ENCODE measurements at regions not wholly inside any gene's neighbourhood (a gene's known extent, or its start where the extent isn't known, plus 50 kb on each side); places are given as distances from the start of the nearest gene placed in this dataset.

DNA sequence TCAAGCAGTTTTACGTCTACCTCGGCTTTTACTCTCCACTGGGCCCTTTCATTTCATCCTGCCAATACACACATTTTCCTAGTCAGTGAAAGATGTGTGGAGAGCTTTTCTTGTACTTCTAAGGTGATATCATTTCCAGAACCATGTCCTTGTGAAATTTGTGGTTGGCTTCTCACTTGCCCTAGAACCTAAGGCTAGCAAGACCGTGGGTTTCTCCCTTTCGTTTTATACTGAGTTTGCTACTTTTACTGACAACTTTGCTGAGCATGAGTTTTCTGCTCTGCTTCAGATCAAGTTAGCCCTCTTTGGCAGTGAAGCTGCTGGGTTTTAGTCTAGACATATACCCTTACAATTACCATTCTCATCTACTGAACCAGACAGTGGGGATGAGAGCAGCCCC is 95.7 kb upstream of the FRMPD4 start:
- Histone ChIP-seq H3K9me3 (no peaks in the 10 kb centered on the region), H3K4me1 (ENCODE audit: control insufficient read depth in 1 of 2, insufficient read depth in 1 of 2, low read depth in 1 of 2, low read length in 1 of 2) (no peaks in the 10 kb centered on the region), H3K36me3 (no peaks in the 10 kb centered on the region), H3K27me3 (no peaks in the 10 kb centered on the region), H3K27ac (no peak overlapping the region), H3K4me3 (ENCODE audit: low read depth in 1 of 2, low read length in 1 of 2) (no peak overlapping the region)
- no peak for TF ChIP-seq CTCF (IDR thresholded peaks at IDR 0.05)

DNA sequence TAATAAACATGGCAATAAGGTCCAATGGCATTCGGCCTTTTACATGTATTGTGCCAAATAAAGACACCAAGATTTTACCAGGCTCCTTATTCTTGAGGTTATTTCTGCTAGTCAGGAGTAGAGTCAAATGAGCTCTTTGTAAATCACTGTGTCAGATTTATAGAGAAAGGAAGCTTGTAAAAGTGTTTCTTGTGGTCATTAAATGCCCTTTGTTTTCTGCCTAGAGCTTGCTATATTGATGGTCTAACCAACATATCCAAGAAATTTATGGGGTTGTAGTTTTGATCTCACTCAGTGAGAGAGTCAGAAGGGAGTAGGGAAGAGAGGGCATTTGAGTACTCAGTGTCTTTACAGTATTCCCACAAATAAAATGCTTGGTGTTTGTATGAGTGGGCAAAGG is 86.2 kb upstream of the FRMPD4 start:
- no peaks in the 10 kb centered on the region for H3K4me1 ChIP-seq (ENCODE audit: control insufficient read depth in 1 of 2, insufficient read depth in 1 of 2, low read depth in 1 of 2, low read length in 1 of 2)
- H3K36me3 ChIP-seq = no peaks in the 10 kb centered on the region
- TF ChIP-seq CTCF (IDR thresholded peaks at IDR 0.05) = no peak
- no peaks in the 10 kb centered on the region for H3K9me3 ChIP-seq
- H3K27ac ChIP-seq = no peak overlapping the region
- no peak overlapping the region for H3K4me3 ChIP-seq (ENCODE audit: low read depth in 1 of 2, low read length in 1 of 2)
- H3K27me3 ChIP-seq = no peaks in the 10 kb centered on the region

GRCh38 chrX:12058087-12058486 is 80.2 kb upstream of the FRMPD4 start:
- TF ChIP-seq CTCF (IDR thresholded peaks at IDR 0.05) = no peak
- no peaks in the 10 kb centered on the region for H3K27me3 ChIP-seq
- no peak overlapping the region for H3K4me3 ChIP-seq (ENCODE audit: low read depth in 1 of 2, low read length in 1 of 2)
- no peaks in the 10 kb centered on the region for H3K4me1 ChIP-seq (ENCODE audit: control insufficient read depth in 1 of 2, insufficient read depth in 1 of 2, low read depth in 1 of 2, low read length in 1 of 2)
- H3K9me3 ChIP-seq = no peaks in the 10 kb centered on the region
- no peak overlapping the region for H3K27ac ChIP-seq
- H3K36me3 ChIP-seq = no peaks in the 10 kb centered on the region

GRCh38 chrX:12060489-12061260 is 77.6 kb upstream of the FRMPD4 start:
- Histone ChIP-seq H3K36me3 (no peaks in the 10 kb centered on the region), H3K4me1 (ENCODE audit: control insufficient read depth in 1 of 2, insufficient read depth in 1 of 2, low read depth in 1 of 2, low read length in 1 of 2) (no peaks in the 10 kb centered on the region), H3K27me3 (no peaks in the 10 kb centered on the region), H3K27ac (no peak overlapping the region), H3K9me3 (no peaks in the 10 kb centered on the region), H3K4me3 (ENCODE audit: low read depth in 1 of 2, low read length in 1 of 2) (no peak overlapping the region)
- no peak for TF ChIP-seq CTCF (IDR thresholded peaks at IDR 0.05)

- H3K36me3 ChIP-seq = no peaks in the 10 kb centered on the region
- H3K4me3 ChIP-seq (ENCODE audit: low read depth in 1 of 2, low read length in 1 of 2) = no peak overlapping the region
- H3K27me3 ChIP-seq = no peaks in the 10 kb centered on the region
- H3K9me3 ChIP-seq = no peaks in the 10 kb centered on the region
- H3K27ac ChIP-seq = no peak overlapping the region
- no peak for TF ChIP-seq CTCF (IDR thresholded peaks at IDR 0.05)
- no peaks in the 10 kb centered on the region for H3K4me1 ChIP-seq (ENCODE audit: control insufficient read depth in 1 of 2, insufficient read depth in 1 of 2, low read depth in 1 of 2, low read length in 1 of 2)
Observed at GRCh38 chrX:12065251-12065650, 73.0 kb upstream of the FRMPD4 start.

Data from neutrophil (primary cell).